Ectodermal cell (in vitro differentiated cells): ENCODE measurements at regions not wholly inside any gene's neighbourhood (a gene's known extent, or its start where the extent isn't known, plus 50 kb on each side); places are given as distances from the start of the nearest gene placed in this dataset.

Source experiments
- H3K27ac ChIP-seq: 2 replicates; pipeline ENCODE4 v1.7.0; 2013; ENCODE audit warnings: mild to moderate bottlenecking, low read depth, low read length; ENCODE audit not compliant: insufficient read depth, poor library complexity, severe bottlenecking
- H3K27me3 ChIP-seq: 2 replicates; pipeline ENCODE4 v1.7.0; 2013; ENCODE audit warnings: mild to moderate bottlenecking, low read length; ENCODE audit not compliant: insufficient read depth, control insufficient read depth, poor library complexity, severe bottlenecking
- H3K36me3 ChIP-seq: one replicate; pipeline ENCODE4 v1.7.0; 2013; ENCODE audit warnings: low read length; ENCODE audit not compliant: control insufficient read depth, insufficient read depth
- H3K4me1 ChIP-seq: one replicate; pipeline ENCODE4 v1.7.0; 2013; ENCODE audit warnings: low read length; ENCODE audit not compliant: control insufficient read depth, insufficient read depth
- H3K4me3 ChIP-seq: 2 replicates; pipeline ENCODE4 v1.7.0; 2013; ENCODE audit warnings: low read depth, low read length, control low read depth; ENCODE audit not compliant: insufficient read depth
- H3K9me3 ChIP-seq: 2 replicates; pipeline ENCODE4 v1.7.0; 2013; ENCODE audit warnings: mild to moderate bottlenecking, low read length, moderate library complexity; ENCODE audit not compliant: control insufficient read depth
- WGBS, 2 experiments: methylation state at CpG; one replicate each; pipeline ENCODE4 v1.1.7; 2013; ENCODE audit warnings: missing lambda C conversion rate in 2 of 2; 5-methylcytosine and 5-hydroxymethylcytosine counted together

DNA sequence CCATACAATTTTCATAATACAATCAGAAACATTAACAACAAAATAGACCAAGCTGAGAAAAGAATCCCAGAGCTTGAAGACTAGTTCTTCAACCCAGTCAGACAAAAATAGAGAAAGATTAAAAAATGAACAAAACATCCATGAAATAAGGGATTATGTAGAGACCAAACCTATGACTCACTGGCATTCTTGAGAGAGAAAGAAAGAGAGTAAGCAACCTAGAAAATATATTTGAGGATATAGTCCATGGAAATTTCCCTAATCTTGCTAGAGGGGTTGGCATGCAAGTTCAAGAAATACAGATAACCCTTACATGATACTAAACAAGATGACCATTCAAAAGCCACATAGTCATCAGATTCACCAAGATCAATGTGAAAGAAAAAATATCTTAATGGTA lies 281.7 kb downstream of the CCDC85A start:
- no peak overlapping the region for H3K27ac ChIP-seq
- H3K4me1 ChIP-seq = no peaks in the 10 kb centered on the region
- no peaks in the 10 kb centered on the region for H3K27me3 ChIP-seq
- H3K4me3 ChIP-seq = no peak overlapping the region
- H3K36me3 ChIP-seq = no peaks in the 10 kb centered on the region
- H3K9me3 ChIP-seq = no peaks in the 10 kb centered on the region

DNA sequence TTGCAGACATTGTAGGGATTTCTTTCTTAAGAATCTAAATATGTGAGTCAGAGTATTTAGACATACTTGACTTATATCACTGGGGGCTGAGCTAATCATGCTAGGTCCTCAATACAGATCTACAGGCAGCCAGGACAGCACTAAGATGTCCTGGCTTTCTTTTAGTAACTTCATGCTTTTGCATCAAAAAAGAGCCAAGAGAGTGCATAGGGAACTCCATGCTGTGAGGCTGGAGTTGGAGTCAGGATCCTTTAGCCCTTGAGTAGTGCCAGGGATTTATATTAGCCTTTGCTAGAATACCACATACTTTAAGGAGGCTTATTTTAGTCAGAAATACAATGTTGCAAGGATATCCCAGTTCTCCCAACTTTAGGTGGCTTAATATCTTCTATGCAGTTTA lies 289.7 kb downstream of the CCDC85A start:
- H3K9me3 ChIP-seq = no peaks in the 10 kb centered on the region
- H3K4me3 ChIP-seq = no peak overlapping the region
- no peak overlapping the region for H3K27ac ChIP-seq
- no peaks in the 10 kb centered on the region for H3K4me1 ChIP-seq
- H3K27me3 ChIP-seq = no peaks in the 10 kb centered on the region
- H3K36me3 ChIP-seq = no peaks in the 10 kb centered on the region

DNA sequence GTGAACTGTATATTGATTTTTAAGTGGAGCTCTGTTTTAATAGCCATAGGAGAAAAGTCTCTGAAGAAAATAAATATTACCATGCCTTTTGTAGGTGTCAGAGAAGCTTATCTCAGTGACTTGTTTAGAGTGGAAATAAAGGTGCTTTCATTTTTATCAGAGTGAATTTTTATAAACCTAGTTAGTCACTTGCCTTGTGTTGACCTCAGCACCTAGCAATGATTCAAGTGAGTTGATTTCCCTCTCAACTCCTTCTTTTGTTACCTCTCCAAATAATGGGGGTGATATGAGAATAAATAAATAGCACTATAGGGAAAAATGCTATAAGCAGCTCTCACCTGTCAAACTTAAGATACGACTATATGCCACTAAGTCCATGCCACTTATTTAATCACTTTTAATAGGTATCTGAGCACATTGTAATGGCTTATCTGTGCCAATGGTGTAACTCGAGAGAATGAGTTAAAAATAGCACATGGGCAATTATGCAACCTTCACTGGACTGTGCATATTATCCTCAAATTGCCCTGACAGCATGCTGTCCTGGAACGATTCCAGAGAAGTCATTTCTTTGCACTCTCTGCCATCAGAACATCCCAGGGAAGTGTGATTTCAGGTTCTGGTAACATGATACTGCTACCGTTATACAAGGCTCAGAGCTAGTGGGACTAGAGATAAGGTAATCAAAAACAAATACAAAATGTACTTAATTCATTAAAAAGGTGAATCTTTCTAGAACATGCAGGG lies 290.8 kb downstream of the CCDC85A start:
- no peaks in the 10 kb centered on the region for H3K4me1 ChIP-seq
- 90 to 95% methylated on average over 3 to 4 of the region's 4 CpGs for WGBS, 2 experiments
- H3K4me3 ChIP-seq = no peak overlapping the region
- H3K27ac ChIP-seq = no peak overlapping the region
- no peaks in the 10 kb centered on the region for H3K9me3 ChIP-seq
- no peaks in the 10 kb centered on the region for H3K36me3 ChIP-seq
- no peaks in the 10 kb centered on the region for H3K27me3 ChIP-seq

DNA sequence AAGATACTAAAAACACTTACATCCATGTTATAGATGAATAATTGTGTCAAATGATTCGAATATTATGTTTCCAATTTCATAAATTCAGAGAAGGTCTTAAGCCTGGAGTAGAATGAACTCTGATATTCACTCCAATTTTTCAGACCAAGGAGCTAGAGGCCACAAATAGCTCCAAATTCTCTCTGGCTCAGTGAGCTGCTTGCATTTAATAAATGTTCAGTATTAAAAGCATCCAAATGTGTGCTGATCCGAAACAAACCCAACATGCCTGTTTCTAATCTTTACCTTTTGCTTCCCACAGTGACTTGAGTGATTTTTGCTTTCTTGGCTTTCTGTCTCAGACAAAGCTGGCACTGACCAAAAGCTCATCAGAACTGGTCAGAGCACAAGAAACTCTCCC lies 291.4 kb downstream of the CCDC85A start:
- Histone ChIP-seq H3K27me3 (no peaks in the 10 kb centered on the region), H3K4me1 (no peaks in the 10 kb centered on the region), H3K36me3 (no peaks in the 10 kb centered on the region), H3K4me3 (no peak overlapping the region), H3K9me3 (no peaks in the 10 kb centered on the region), H3K27ac (no peak overlapping the region)
- WGBS, 2 experiments = 92 to 100% methylated on average over 1 to 2 of the region's 2 CpGs

DNA sequence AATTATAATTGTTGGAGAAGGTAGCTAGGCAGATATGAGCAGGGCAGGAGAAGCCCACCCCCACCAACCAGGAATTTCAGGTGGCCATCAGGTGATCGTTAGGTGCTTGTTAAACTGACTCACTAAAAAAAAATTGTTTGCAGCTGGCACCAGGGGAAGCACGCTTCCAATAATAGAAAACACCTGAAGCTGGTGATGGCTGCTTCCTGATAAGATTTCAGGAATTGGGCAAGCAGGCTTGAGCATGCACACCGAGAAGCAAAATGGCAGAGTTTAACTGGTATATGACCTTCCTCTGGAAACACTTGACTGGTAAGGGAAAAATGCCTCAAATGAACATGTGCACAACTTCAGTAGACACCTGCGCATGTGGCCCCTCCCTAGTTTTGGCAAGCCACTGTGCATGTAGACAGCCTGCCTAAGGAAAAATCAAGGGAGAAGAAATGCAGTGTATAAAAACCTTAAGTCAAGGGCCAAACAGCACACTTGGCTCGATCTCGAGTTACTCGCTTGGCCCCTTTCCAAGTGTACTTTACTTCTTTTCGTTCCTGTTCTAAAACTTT lies 292.8 kb downstream of the CCDC85A start:
- Histone ChIP-seq H3K27me3 (no peaks in the 10 kb centered on the region), H3K36me3 (no peaks in the 10 kb centered on the region), H3K27ac (no peak overlapping the region), H3K4me1 (no peaks in the 10 kb centered on the region), H3K4me3 (no peak overlapping the region), H3K9me3 (no peaks in the 10 kb centered on the region)
- 91 to 94% methylated on average over 8 of the region's 8 CpGs for WGBS, 2 experiments

DNA sequence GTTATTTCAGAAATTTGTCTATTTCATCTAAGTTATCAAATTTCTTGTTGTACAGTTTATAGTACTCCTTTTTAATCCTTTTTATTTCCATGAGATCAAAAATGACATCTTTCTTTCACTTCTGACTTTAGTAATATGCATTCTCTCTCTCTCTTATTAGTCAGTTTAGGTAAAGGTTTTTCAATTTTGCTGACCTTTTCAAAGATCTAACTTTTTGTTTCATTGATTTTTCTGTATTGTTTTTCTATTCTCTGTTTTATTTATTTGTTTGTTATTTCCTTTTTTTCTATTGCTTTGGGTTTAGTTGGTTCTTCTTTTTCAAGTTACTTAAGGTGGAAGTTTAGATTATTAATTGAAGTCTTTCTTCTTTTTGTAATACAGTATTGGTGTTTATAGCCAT lies 294.2 kb downstream of the CCDC85A start:
- H3K27ac ChIP-seq = no peak overlapping the region
- H3K4me1 ChIP-seq = no peaks in the 10 kb centered on the region
- no peaks in the 10 kb centered on the region for H3K27me3 ChIP-seq
- no peaks in the 10 kb centered on the region for H3K9me3 ChIP-seq
- no peaks in the 10 kb centered on the region for H3K36me3 ChIP-seq
- no peak overlapping the region for H3K4me3 ChIP-seq

DNA sequence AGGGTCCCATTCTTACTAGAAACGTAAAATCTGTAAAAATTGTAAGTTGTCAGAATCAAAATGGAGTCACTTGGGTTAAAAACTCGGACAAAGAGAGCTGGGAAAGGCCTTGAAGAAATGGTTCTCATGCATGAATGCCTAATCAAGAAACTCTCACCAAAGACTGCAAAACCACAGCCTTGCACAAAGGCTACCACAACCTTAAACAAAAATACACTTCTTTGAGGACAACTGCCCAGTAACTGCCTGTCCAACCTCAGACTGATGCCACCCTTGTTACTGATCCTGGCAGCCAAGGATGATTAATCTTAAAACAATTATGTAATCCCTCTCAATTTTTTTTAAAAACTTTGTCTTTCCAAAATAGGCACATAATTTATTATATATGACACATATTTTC lies 299.3 kb downstream of the CCDC85A start:
- Histone ChIP-seq H3K9me3 (no peaks in the 10 kb centered on the region), H3K36me3 (no peaks in the 10 kb centered on the region), H3K27ac (no peak overlapping the region), H3K4me1 (no peaks in the 10 kb centered on the region), H3K27me3 (no peaks in the 10 kb centered on the region), H3K4me3 (no peak overlapping the region)
- WGBS, 2 experiments = 93% methylated on average over 2 of the region's 2 CpGs

DNA sequence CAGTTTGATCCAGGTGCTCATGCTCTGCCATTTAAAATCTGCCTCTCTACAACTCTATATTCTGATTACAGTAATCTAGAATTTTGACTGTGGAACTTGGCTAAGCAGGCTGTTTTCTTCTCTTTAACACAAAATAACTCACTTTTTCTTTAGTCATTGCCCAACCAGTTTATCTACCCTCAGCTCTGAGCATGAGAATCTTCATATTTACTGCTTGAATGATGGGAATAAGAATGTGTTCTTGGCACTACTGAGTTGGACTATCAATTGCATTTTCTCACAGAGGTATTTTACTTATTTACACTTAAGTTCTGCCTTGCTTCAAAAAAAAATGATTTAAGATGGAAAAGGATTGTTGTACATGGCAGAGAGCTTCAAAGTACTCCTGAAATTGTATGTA lies 301.1 kb downstream of the CCDC85A start:
- no peaks in the 10 kb centered on the region for H3K36me3 ChIP-seq
- H3K27ac ChIP-seq = no peak overlapping the region
- H3K4me3 ChIP-seq = no peak overlapping the region
- no peaks in the 10 kb centered on the region for H3K9me3 ChIP-seq
- H3K27me3 ChIP-seq = no peaks in the 10 kb centered on the region
- no peaks in the 10 kb centered on the region for H3K4me1 ChIP-seq

DNA sequence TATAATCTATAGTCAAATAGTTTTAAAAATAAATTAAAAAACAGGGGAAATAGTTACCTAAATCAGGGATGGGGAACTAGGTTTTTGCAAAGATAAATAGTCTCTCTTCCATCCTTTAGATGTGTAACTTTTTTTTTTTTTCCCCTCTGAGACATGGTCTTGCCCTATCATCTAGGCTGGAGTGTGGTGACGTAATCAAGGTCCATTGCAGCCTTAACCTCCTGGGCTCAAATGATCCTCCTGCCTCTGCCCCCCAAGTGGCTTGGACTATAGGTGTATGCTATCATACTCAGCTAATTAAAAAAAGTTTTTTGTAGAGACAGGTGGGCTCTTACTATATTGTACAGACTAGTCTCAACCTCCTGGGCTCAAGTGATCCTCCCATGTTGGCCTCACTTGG lies 316.5 kb downstream of the CCDC85A start:
- WGBS, 2 experiments = 100% methylated on average over 1 of the region's 1 CpG; no CpG with 5 or more reads in 1 of the 2 experiments
- Histone ChIP-seq H3K27ac (no peak overlapping the region), H3K36me3 (no peaks in the 10 kb centered on the region), H3K4me3 (no peak overlapping the region), H3K9me3 (no peaks in the 10 kb centered on the region), H3K4me1 (no peaks in the 10 kb centered on the region), H3K27me3 (no peaks in the 10 kb centered on the region)

DNA sequence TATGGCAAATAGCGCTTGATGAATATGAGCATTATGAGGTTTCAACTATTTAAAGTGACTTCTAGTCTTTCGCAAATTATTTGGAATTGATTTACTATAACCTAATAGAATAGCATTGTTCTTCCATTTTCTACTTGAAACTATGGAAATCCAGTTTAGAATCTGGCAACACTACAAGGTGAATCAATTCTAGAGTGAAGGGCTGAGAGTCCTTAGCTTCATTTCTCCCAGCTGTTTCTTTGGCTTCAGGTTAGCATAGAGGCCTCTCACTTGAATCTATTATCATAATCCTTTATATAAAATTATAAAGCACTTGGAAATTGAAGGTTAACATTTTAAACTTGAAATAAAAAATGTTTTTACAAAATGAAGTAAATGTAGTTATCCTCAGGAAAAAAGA lies 318.8 kb downstream of the CCDC85A start:
- H3K4me3 ChIP-seq = no peak overlapping the region
- no peaks in the 10 kb centered on the region for H3K9me3 ChIP-seq
- H3K27me3 ChIP-seq = no peaks in the 10 kb centered on the region
- no peak overlapping the region for H3K27ac ChIP-seq
- WGBS, 2 experiments = 83% methylated on average over 1 of the region's 2 CpGs; no CpG with 5 or more reads in 1 of the 2 experiments
- no peaks in the 10 kb centered on the region for H3K36me3 ChIP-seq
- H3K4me1 ChIP-seq = no peaks in the 10 kb centered on the region

DNA sequence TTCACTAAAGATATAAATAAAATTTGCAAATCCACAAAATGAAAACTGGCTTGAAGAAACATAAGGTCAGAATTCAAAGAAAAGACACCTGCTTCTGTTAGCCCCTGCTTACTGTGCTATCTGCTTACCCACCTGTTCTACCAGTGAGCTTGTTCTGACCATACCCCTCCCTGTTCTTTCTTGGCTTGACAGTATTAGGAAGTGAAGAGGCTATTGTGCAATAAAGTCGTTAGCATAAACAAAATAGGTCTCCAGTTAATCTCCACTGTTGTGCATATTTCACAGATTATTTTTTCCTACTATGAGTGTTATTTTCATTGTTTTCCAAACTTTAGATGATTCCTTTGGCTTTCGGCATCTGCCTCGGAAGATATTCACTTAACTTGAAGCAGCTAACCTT lies 322.1 kb downstream of the CCDC85A start:
- 97% methylated on average over 2 to 3 of the region's 3 CpGs for WGBS, 2 experiments
- Histone ChIP-seq H3K9me3 (no peaks in the 10 kb centered on the region), H3K36me3 (no peaks in the 10 kb centered on the region)

More for the DNA sequence above, 322.1 kb downstream of the CCDC85A start:
- Histone ChIP-seq H3K27ac (no peak overlapping the region), H3K4me3 (no peak overlapping the region), H3K4me1 (no peaks in the 10 kb centered on the region), H3K27me3 (no peaks in the 10 kb centered on the region)
